Left hindlimb (tissue), 1 donor: ENCODE measurements at regions not wholly inside any gene's neighbourhood (a gene's known extent, or its start where the extent isn't known, plus 50 kb on each side); places are given as distances from the start of the nearest gene placed in this dataset.

Experiments used
- DNase-seq: peaks from one replicate; pipeline ENCODE4 v3.0.0-alpha.2; 2018

DNA sequence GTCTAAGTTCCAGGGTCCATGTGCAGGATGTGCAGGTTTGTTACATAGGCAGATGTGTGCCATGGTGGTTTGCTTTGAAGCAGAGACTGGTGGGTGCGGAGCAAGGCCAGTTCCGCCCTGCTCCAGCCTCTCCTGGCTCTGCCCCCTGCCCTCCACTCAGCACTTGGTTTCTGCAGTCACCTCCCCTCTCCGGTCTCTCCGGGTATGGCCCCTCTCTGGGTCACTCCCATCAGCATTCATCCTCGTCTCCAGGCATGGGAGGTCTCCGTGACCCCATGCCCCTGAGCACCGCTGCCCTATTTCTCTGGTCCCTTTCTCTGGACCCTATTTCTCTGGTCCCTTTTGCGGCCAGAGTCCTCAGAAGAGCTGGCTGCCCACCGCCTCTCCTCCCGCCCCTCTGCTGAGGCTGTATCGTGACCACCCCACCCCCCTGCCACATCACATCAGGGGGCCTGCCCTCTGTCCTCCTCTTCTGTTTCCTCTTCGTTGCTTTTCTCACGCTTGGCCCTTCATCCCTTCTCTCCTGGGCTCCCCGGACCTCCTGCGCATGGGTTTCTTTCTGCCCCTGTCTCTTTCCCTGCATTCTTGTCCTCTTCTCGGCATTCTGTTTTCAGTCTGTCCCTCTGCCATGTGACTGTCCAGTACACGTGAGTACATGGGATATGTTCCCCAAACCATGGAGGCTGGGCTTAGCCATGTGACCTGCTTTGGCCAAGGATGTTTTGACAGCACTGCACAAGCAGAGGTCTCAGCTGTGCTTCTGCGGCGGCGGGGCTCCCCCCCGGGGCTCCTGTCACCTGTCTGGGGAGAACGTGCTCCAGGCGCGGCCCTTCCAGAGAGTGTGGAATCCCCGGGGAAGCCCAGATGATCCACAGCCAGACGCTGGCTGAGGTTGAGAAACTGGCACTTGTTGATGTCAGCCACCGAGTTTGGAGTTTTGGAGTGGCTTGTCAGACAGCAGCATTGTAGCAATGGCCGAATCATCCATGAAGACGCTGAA is 54.4 kb upstream of the C1orf174 start:
- no peak for DNase-seq

DNA sequence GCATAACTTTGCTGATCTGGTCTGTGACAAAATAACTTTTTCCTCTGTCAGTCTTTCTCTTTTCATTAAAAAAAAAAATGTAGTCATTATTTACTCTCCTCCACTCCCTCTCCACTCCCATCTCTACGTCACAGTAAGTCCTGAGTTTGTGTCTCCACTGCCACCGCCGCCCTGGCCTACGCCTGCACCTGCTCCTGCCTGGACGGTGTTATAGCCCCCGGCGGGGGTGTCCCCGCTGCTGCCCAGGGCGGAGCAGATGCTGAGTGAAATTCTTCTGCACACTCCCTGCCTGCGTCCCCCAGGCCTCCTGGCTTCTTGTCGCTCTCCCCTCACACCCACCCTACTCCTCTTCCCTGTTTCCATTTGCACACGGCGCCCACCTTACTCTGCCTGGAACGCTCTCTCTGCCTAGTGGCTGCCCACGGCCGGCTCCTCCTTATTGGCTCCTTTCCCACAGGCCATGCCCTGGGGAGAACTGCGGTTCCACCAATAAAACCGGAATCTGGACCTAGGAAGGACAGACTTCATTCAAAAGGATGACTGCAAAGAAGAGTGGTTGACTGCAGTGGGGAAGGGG is 55.2 kb upstream of the C1orf174 start:
- DNase-seq = no peak

DNA sequence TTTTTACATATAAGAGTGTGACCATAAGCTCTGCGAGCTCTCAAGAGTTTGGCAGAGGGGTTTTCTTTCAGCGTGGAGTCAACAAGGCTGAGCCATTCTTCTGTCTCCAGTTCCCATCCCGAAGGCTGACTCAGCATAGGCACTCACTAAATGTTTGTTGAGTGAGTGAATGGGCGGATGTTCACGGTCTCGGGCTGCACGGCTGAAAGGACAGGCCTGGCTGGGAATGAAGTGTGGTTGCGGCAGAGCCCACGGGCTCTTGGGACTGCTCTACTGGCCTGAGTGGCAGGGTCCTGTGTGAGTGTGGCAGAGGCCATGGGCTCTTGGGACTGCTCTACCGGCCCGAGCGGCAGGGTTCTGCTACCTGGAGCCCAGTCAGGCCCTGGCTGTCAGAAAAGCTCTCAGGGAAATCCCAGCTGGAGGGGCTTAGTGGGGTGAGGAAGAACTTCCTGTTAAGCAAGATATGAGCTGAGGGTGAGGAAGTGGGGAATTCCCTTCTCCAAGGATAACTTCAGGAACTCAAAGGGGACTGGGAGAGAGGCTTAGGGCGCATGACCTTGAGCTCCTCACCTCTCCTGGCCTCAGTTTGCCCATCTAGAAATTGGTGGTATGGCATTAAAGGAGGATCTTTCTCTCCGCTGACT is 56.6 kb upstream of the C1orf174 start:
- no peak for DNase-seq

- DNase-seq = no peak
Measured at GRCh38 chr1:3959361-3959760, 59.3 kb upstream of the C1orf174 start.

DNA sequence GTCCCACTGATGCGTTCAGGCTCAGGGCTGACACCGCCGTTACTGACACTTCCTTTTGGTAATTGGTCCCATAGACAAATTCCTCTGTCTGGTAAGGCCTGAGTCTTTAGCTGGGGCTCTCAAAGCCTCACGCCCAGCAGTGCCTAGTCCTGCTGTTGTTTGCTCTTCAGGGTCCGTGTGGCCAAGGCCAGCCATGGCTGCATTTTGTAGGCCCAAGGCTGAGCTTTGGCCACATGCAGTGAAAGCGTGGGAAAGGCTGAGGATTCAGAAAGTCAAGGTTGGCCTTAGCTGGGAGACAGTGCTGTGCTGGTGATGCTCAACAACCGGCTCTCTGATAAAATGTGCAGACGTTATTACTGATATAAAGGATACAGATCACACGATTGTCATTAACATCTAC is 63.5 kb upstream of the C1orf174 start:
- DNase-seq = no peak

DNA sequence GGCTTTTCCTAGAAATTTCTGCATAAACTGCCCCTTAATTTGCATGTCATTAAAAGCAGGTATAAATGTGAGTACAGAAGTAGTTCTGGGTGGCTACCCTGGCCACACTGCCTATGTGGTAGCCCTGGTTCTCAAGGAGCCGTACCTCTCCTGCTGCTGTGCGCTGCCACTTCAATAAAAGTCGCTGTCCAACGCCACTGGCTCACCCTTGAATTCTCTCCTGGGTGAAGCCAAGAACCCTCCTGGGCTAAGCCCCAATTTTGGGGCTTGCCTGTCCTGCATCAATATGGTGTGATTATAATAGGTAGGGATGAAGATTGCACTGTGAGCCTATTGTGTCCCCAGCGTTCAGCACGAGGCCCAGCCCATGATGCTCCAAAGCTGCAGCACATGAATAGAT is 65.6 kb upstream of the C1orf174 start:
- DNase-seq = no peak

DNA sequence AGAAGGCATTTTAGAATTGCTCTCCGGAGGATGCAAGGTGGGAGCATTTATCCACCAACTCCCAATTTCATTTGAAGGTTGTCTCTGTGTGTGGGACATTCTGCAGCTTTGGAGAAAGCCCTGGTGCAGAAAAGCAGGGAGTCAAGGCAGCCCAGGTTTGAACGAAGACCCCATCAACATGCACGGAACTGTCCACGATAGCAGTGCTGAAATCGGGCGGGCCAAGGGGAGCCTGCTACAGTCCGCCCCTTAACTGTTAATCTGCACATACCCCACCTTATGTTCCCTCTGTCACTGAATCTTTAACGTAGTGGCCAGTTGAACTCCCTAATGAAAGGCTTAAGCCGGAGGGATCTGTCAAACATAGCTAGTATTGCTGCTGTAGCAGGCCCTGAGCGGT is 68.8 kb upstream of the C1orf174 start:
- no peak for DNase-seq

DNA sequence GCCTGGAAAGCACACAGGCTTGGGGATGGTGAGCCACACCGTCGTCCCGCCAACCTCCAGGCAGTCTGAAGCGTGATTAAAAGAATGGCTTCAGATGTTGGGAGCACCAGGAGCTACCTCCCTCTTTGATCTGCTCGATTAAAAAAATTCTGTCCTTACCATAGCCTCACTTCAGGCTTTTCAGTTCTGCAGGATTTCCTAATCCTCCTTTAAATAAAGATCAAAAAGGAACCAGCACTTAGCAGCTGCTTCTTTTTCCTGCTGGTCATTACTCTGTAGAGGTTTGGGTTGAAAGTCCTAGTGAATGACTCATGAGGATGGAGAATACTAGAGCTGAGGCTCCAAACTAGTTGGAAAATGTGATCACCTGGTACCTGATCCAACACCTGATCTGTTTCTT is 71.9 kb upstream of the C1orf174 start:
- DNase-seq = no peak

DNA sequence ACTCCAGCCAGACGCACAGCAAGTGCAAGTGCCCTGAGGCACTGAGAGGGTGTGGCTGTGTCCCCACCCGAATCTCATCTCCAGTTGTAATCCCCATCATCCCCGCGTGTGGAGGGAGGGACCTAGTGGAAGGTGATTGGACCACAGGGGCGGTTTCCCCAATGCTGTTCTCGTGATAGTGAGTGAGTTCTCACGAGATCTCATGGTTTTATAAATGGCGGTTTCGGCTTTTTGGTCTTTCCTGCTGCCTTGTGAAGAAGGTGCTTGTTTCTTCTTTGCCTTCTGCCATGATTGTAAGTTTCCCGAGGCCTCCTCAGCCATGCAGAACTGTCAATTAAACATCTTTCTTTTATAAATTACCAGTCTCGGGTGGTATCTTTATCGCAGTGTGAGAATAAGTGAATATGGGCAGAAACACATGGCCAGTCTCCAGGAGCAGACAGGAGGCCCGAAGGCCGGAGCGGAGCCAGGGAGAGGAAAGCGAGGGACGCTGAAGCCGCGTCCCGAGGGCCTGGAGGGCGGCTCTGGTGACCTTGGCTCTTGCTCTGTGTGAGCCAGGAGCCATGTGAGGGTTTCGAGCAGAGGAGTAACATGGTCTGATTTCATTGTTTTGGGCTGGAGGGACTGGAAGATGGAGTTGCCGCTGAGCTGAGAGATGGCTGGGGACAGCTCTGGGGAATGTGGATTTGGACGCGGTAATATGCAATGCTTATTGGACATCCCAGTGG is 76.0 kb upstream of the C1orf174 start:
- no peak for DNase-seq

DNA sequence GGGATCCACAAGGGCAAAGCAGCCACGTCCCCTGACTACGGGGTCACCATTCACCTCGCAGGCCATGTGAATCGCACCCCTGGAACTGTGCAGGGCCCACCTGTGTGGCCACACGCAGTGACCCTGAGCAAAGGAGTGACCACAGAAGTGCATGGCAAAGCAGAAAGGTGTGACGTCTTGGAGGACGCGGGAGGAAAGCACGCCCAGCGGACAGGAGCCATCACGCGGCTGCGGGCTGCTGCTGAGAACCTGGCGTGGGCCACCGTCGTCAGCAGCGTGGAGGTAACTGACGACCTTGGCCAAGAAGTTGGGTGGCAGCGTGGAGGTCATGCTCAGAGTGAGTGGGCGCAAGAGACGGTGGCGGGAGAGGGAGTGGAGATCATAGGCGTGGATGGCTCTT is 76.7 kb upstream of the C1orf174 start:
- DNase-seq = no peak

- DNase-seq = no peak
Measured at GRCh38 chr1:3978196-3978989, 78.3 kb upstream of the C1orf174 start.

DNA sequence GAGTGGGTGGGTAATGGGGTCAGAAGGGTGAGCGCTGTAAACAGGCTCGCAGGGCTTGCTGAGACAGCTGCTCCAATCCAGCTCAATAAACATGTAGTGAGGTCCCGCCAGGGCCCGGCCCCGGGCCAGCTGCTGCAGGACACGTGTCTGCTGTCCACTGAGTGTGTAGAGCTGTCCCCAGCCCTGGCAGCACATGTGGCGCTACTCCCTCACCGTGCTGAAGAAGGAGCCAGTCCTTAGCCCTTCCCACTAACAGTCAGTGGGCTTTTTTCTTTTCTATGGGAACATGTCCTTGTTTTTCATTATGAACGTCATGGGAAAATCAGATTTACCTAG is 78.9 kb upstream of the C1orf174 start:
- no peak for DNase-seq

- DNase-seq = no peak
Measured at GRCh38 chr1:3981261-3981660, 81.2 kb upstream of the C1orf174 start.

DNA sequence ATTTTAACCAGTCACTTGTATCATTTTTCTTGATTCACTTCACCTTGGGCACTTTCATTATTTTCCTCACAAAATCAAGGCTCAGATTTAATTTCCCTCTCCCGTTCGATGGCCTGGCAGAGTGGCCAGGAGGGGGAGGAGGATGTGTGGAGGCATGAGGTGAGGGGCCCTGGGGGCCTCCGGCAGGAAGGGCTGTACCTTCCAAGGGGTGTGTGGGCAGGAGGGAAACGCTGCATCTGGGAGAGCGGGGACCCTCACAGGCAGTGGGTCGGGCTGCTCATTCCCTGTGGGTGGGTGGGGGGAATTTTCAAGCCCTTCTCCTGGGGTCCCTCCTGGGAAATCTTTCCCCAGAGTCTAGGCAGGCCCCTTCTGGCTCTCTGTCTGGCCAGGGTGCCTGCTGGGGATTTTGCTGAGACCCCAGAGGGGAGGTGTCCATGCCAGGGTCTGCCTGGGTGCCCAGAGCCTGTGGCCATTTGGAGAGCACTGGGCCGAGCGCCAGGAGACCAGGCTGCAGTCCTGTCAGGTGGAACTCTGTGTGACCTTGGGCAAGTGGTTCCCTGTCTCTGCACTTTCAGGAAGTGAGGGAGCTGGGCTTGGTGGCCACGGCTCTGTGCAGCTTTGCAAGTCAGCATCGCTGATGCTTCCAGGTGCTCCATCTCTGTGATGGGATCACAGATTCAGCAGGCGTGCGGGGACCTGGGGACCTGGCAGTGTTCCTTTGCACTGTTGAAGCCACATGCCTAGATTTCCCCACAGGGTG is 81.9 kb upstream of the C1orf174 start:
- no peak for DNase-seq

- DNase-seq = no peak
Measured at GRCh38 chr1:3983181-3983580, 83.1 kb upstream of the C1orf174 start.

GRCh38 chr1:3984586-3984985 is 84.5 kb upstream of the C1orf174 start:
- DNase-seq = no peak

DNA sequence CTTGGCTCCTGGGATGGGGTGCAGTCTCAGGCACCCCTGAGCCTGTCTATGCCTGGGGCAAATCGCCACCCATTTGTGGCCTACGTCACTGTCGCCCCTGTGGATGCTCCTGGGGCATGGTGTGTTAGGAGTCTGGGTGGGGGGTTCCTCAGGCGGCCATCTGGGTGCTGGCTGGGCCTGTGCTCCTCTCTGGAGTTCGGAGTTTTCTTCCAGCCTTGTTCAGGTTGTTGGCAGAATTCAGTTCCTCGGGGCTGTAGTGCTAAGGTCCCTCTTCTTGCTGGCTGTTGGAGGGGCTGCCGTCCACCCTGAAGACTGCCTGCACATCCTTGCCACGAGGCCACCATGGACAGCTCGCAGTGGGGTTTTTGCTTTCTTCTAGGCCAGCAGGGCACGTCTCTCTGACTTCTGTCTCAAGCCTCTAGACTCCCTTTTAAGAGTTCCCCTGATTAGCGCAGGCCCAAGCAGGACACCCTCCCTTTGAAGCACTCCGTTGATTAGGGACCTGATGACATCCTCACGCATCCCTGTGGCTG is 86.7 kb upstream of the C1orf174 start:
- no peak for DNase-seq

DNA sequence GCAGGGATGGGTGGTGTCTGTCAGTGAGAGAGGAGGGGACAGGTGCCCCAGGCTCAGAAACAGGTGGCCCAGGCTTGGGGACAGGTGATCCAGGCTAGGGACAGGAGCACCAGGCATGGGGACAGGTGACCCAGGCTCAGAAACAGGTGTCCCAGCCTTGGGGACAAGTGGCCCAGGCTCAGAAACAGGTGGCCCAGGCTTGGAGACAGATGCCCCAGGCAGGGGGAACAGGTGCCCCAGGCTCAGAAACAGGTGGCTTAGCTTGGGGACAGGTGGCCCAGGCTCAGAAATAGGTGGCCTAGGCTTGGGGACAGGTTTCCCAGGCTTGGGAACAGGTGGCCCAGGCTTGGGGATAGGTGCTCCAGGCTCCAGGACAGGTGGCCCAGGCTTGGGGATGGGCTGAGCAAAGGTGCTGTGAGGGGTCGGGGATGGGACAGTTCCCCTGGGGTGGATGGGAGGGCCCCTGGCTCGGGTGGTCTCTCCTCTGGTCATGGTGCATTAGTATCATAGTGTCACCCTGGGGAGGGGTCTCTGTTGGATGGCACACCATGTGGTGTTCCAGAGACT is 87.7 kb upstream of the C1orf174 start:
- no peak for DNase-seq

GRCh38 chr1:3988431-3988830 is 88.4 kb upstream of the C1orf174 start:
- no peak for DNase-seq

DNA sequence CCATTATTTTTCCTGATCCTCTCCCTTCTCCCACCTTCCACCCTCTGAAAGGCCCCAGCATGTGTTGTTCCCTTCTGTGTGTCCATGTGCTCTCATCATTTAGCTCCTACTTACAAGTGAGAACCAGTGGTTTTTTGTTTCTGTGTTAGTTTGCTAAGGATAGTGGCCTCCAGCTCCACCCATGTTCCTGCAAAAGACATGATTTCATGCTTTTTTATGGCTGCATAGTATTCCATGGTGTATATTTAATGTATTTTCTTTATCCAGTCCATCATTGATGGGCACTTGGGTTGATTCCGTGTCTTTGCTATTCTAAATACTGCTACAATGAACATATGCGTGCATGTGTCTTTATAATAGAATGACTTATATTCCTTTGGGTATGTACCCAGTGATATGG is 89.4 kb upstream of the C1orf174 start:
- DNase-seq = no peak

DNA sequence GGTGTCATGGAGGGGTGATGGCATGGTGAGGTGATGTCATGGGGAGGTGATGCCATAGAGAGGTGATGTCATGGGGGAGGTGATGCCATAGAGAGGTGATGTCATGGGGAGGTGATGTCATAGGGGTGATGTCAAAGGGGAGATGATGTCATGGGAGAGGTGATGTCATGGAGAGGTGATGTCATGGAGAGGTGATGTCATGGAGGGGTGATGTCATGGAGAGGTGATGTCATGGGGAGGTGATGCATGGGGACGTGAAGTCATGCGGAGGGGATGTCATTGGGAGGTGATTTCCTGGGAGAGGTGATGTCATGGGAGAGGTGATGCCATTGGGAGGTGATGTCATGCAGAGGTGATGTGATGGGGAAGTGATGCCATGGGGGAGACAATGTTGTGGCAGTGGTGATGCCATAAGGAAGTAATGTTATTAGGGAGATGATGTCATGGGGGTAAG is 92.1 kb upstream of the C1orf174 start:
- no peak for DNase-seq
